CD4-positive, alpha-beta T cell (primary cell): ENCODE measurements at regions not wholly inside any gene's neighbourhood (a gene's known extent, or its start where the extent isn't known, plus 50 kb on each side); places are given as distances from the start of the nearest gene placed in this dataset.

Source experiments
- ATAC-seq: fragments of 200-7000 bp; cut with Tn5 transposase; one replicate; pipeline ENCODE4 v1.10.0; 2022; ENCODE audit warnings: mild to moderate bottlenecking; ENCODE audit not compliant: poor library complexity
- CTCF ChIA-PET: fragments of 350-600 bp; sonication (Branson Sonifier 250); formaldehyde crosslinking; loops from one replicate; lab custom pipeline; 2021; ENCODE audit warnings: antibody characterized with exemption, inconsistent platforms; lab: Charles Lee
- POLR2A ChIA-PET: fragments of 350-600 bp; sonication (Branson Sonifier 250); formaldehyde crosslinking; loops from one replicate; lab custom pipeline; 2021; ENCODE audit warnings: antibody characterized with exemption, inconsistent platforms; lab: Charles Lee
- DNase-seq, 14 experiments: peaks; one replicate each; pipeline ENCODE4 v3.0.0-alpha.2; 2013 to 2020; ENCODE audit warnings: mixed read lengths in 2 of 14
- H3K27ac ChIP-seq, 2 donors: one replicate each; pipeline versions ENCODE4 v1.5.1 to v1.7.0; 2013; ENCODE audit warnings: low read length in 2 of 2, low read depth in 1 of 2, mild to moderate bottlenecking in 1 of 2
- H3K27me3 ChIP-seq, 2 experiments: 1 replicate in 1 of 2; 2 replicates in 1 of 2; pipeline versions ENCODE4 v1.6.1 to v1.7.0; 2013; ENCODE audit warnings: low read length in 2 of 2, control low read depth in 1 of 2, mild to moderate bottlenecking in 1 of 2, moderate library complexity in 1 of 2; ENCODE audit not compliant: insufficient read depth in 2 of 2, control insufficient read depth in 1 of 2
- H3K36me3 ChIP-seq: one replicate; pipeline ENCODE4 v1.6.1; 2013; ENCODE audit warnings: low read length, control low read depth; ENCODE audit not compliant: insufficient read depth
- H3K4me1 ChIP-seq: one replicate; pipeline ENCODE4 v1.6.1; 2013; ENCODE audit warnings: low read length, control low read depth; ENCODE audit not compliant: insufficient read depth
- H3K4me3 ChIP-seq: one replicate; pipeline ENCODE4 v1.5.1; 2013; ENCODE audit warnings: mild to moderate bottlenecking, low read length, moderate library complexity
- H3K9me3 ChIP-seq, 2 experiments: 1 replicate in 1 of 2; 2 replicates in 1 of 2; pipeline versions ENCODE4 v1.6.1 to v1.7.0; 2013; ENCODE audit warnings: low read length in 2 of 2, mild to moderate bottlenecking in 2 of 2, control low read depth in 1 of 2, moderate library complexity in 1 of 2; ENCODE audit not compliant: control insufficient read depth in 1 of 2, insufficient read depth in 1 of 2
- H3K27ac Mint-ChIP-seq: one replicate; pipeline ENCODE4 v1.8.0; 2020; ENCODE audit warnings: mixed read lengths
- H3K27me3 Mint-ChIP-seq: one replicate; pipeline ENCODE4 v1.8.0; 2021; ENCODE audit warnings: mixed read lengths
- H3K36me3 Mint-ChIP-seq: one replicate; pipeline ENCODE4 v1.8.0; 2021; ENCODE audit warnings: low read depth, mixed read lengths
- H3K4me1 Mint-ChIP-seq: one replicate; pipeline ENCODE4 v1.8.0; 2021; ENCODE audit warnings: low read depth, mixed read lengths
- H3K4me3 Mint-ChIP-seq: one replicate; pipeline ENCODE4 v1.8.0; 2020; ENCODE audit warnings: mild to moderate bottlenecking, mixed read lengths
- H3K9me3 Mint-ChIP-seq: one replicate; pipeline ENCODE4 v1.8.0; 2020; ENCODE audit warnings: mixed read lengths
- intact Hi-C, 2 experiments: fragments of 100-400 bp; cut with DNase I in 1 of 2; cut with micrococcal nuclease in 1 of 2; formaldehyde crosslinking; loops; one replicate each; pipeline versions ENCODE4 v1.15.1 to v1.9.0; 2023 to 2025; cut with DNase I, micrococcal nuclease
- TF ChIP-seq, protein P1 (sequence below): fragments of 200-600 bp; IDR thresholded peaks from one replicate; pipeline ENCODE4 v1.8.0; 2022; ENCODE audit warnings: antibody characterized with exemption, mild to moderate bottlenecking

DNA sequence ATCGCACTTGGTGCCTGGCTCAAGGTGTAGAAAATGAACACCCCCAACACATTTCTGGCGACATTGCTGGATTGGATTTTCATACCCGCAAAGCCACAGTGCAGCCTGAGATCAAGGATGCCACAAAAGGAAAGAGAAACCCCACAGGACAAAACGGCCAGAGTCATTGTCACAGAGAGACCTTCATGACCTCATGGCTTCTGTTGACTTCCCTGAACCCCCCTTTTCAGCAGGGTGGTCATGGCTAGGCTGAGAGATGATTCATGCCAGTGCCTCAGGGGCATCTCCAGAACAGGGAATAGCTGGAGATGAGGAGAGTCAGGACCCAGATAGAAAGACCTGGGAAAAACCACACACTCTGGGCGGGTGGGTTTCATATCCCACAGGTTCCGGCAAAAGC, 122.0 kb downstream of the C16orf95 start:
- no peaks in the 10 kb centered on the region for H3K36me3 ChIP-seq
- intact Hi-C loops = no loop called here
- ATAC-seq = no peak
- no peaks in the 10 kb centered on the region for H3K36me3 Mint-ChIP-seq
- H3K27ac ChIP-seq = no peak overlapping the region
- no peak overlapping the region for H3K27ac Mint-ChIP-seq
- no peaks in the 10 kb centered on the region for H3K9me3 Mint-ChIP-seq
- no peak overlapping the region for H3K4me3 ChIP-seq
- H3K4me1 ChIP-seq = no peaks in the 10 kb centered on the region
- H3K27me3 Mint-ChIP-seq = peaks cover 14% of the 10 kb centered on the region
- TF ChIP-seq, protein P1, sequence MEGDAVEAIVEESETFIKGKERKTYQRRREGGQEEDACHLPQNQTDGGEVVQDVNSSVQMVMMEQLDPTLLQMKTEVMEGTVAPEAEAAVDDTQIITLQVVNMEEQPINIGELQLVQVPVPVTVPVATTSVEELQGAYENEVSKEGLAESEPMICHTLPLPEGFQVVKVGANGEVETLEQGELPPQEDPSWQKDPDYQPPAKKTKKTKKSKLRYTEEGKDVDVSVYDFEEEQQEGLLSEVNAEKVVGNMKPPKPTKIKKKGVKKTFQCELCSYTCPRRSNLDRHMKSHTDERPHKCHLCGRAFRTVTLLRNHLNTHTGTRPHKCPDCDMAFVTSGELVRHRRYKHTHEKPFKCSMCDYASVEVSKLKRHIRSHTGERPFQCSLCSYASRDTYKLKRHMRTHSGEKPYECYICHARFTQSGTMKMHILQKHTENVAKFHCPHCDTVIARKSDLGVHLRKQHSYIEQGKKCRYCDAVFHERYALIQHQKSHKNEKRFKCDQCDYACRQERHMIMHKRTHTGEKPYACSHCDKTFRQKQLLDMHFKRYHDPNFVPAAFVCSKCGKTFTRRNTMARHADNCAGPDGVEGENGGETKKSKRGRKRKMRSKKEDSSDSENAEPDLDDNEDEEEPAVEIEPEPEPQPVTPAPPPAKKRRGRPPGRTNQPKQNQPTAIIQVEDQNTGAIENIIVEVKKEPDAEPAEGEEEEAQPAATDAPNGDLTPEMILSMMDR = no peak
- H3K4me1 Mint-ChIP-seq = no peaks in the 10 kb centered on the region
- DNase-seq = no peak
- peaks cover 5 to 7% of the 10 kb centered on the region in 2 experiments for H3K9me3 ChIP-seq
- ChIA-PET CTCF (no interaction called here), POLR2A (no interaction called here)
- H3K4me3 Mint-ChIP-seq = no peak overlapping the region
- no peaks in the 10 kb centered on the region for H3K27me3 ChIP-seq

DNA sequence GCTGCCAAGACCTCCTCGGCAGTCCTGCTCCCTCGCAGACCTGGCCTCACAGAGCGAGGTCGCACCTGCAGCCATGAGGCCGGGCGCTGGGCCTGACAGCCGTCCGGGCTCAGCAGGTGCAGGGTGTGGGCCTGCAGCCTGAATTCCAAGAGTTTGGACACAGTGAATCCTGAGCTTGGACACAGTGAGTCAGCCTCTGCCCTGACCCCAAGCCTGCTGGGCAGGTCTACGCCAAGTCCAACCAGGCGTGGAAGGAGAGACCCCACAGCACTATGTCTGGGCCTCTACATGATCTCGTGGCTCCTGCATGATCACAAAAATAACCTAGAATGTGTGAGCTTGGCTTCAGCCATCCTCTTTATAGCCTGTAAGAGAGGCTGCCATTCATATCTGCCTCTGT, 121.0 kb downstream of the C16orf95 start:
- H3K27me3 Mint-ChIP-seq = peaks cover 20% of the 10 kb centered on the region
- DNase-seq = no peak
- POLR2A ChIA-PET = no interaction called here
- Histone ChIP-seq H3K4me3 (no peak overlapping the region), H3K4me1 (no peaks in the 10 kb centered on the region), H3K36me3 (no peaks in the 10 kb centered on the region), H3K27ac (no peak overlapping the region), H3K27me3 (no peaks in the 10 kb centered on the region), H3K9me3 (peaks cover 0 to 5% of the 10 kb centered on the region in 2 experiments)
- H3K27ac Mint-ChIP-seq = no peak overlapping the region
- no peak overlapping the region for H3K4me3 Mint-ChIP-seq
- no peaks in the 10 kb centered on the region for H3K9me3 Mint-ChIP-seq
- CTCF ChIA-PET = no interaction called here
- H3K36me3 Mint-ChIP-seq = no peaks in the 10 kb centered on the region
- TF ChIP-seq, protein P1 = no peak
- ATAC-seq = no peak
- no peaks in the 10 kb centered on the region for H3K4me1 Mint-ChIP-seq
- intact Hi-C loops = no loop called here

DNA sequence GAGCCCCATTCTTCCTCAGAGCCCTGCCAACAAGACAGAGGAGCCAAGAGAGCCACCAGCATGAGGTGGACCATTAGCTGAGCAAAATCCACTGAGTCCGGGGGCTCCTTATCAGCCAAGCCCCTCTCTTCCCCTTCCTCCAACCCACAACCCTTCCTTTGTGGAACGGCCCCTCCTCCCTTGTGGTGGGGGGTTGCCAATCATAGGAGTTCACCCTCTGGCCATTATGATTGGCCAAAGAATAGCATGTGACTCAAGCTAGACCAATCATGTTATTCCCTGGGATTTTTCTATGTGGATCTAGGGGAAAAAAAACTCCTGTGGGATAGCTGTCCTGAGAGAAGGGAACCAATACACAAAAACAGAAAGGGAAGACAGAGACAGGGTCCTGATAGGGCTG, 120.5 kb downstream of the C16orf95 start:
- Mint-ChIP-seq H3K9me3 (no peaks in the 10 kb centered on the region), H3K36me3 (no peaks in the 10 kb centered on the region), H3K27ac (no peak overlapping the region), H3K4me3 (no peak overlapping the region), H3K27me3 (peaks cover 22% of the 10 kb centered on the region), H3K4me1 (no peaks in the 10 kb centered on the region)
- CTCF ChIA-PET = no interaction called here
- no peaks in the 10 kb centered on the region for H3K4me1 ChIP-seq
- ATAC-seq (no peak), DNase-seq (no peak)
- TF ChIP-seq, protein P1 = no peak
- no peak overlapping the region for H3K27ac ChIP-seq
- intact Hi-C loops = no loop called here
- POLR2A ChIA-PET = no interaction called here
- H3K27me3 ChIP-seq = no peaks in the 10 kb centered on the region
- no peak overlapping the region for H3K4me3 ChIP-seq
- peaks cover 0 to 3% of the 10 kb centered on the region in 2 experiments for H3K9me3 ChIP-seq
- no peaks in the 10 kb centered on the region for H3K36me3 ChIP-seq
